Endodermal cell (in vitro differentiated cells): ENCODE measurements at regions not wholly inside any gene's neighbourhood (a gene's known extent, or its start where the extent isn't known, plus 50 kb on each side); places are given as distances from the start of the nearest gene placed in this dataset.

Source experiments
- DNase-seq: peaks from one replicate; pipeline ENCODE4 v3.0.0-alpha.2; 2017
- H3K27ac ChIP-seq: 2 replicates; pipeline ENCODE4 v1.5.1; 2013; ENCODE audit warnings: mild to moderate bottlenecking, low read depth, low read length, moderate library complexity
- H3K27me3 ChIP-seq: 2 replicates; pipeline ENCODE4 v1.6.1; 2013; ENCODE audit warnings: mild to moderate bottlenecking, low read length, moderate library complexity; ENCODE audit not compliant: insufficient read depth, control insufficient read depth, poor library complexity, severe bottlenecking
- H3K36me3 ChIP-seq: 2 replicates; pipeline ENCODE4 v1.7.0; 2013; ENCODE audit warnings: mild to moderate bottlenecking, low read length, moderate library complexity; ENCODE audit not compliant: control insufficient read depth, insufficient read depth
- H3K4me1 ChIP-seq: one replicate; pipeline ENCODE4 v1.7.0; 2013; ENCODE audit warnings: low read length; ENCODE audit not compliant: control insufficient read depth, insufficient read depth
- H3K4me3 ChIP-seq: 2 replicates; pipeline ENCODE4 v1.5.1; 2013; ENCODE audit warnings: mild to moderate bottlenecking, low read length, moderate library complexity
- H3K9ac ChIP-seq: 2 replicates; pipeline ENCODE4 v1.6.1; 2013; ENCODE audit warnings: mild to moderate bottlenecking, low read length, moderate library complexity; ENCODE audit not compliant: poor library complexity, severe bottlenecking; ENCODE audit errors: extremely low read depth
- H3K9me3 ChIP-seq: 2 replicates; pipeline ENCODE4 v1.6.1; 2013; ENCODE audit warnings: mild to moderate bottlenecking, low read length, moderate library complexity; ENCODE audit not compliant: control insufficient read depth
- H3K27ac Mint-ChIP-seq: 2 replicates; pipeline ENCODE4 v1.8.0; 2020; ENCODE audit warnings: mixed read lengths
- H3K27me3 Mint-ChIP-seq: 2 replicates; pipeline ENCODE4 v1.8.0; 2021; ENCODE audit warnings: mild to moderate bottlenecking, mixed read lengths; ENCODE audit not compliant: insufficient read depth
- H3K36me3 Mint-ChIP-seq: 2 replicates; pipeline ENCODE4 v1.8.0; 2020; ENCODE audit warnings: low read depth, mixed read lengths
- H3K4me1 Mint-ChIP-seq: 2 replicates; pipeline ENCODE4 v1.8.0; 2020; ENCODE audit warnings: mixed read lengths
- H3K4me3 Mint-ChIP-seq: 2 replicates; pipeline ENCODE4 v1.8.0; 2020; ENCODE audit warnings: mild to moderate bottlenecking, moderate library complexity, mixed read lengths
- H3K9me3 Mint-ChIP-seq: 2 replicates; pipeline ENCODE4 v1.8.0; 2020; ENCODE audit warnings: mild to moderate bottlenecking, mixed read lengths
- CTCF ChIP-seq: fragments of 200-600 bp; sonication (generic); conservative IDR thresholded peaks from 2 replicates; pipeline ENCODE4 v1.5.0; 2021; ENCODE audit warnings: antibody characterized with exemption, mild to moderate bottlenecking
- WGBS, 2 experiments: methylation state at CpG; one replicate each; pipeline versions ENCODE4 v1.1.5 to v1.1.7; 2013; ENCODE audit warnings: missing lambda C conversion rate in 2 of 2, mixed read lengths in 1 of 2; ENCODE audit not compliant: insufficient coverage in 1 of 2, insufficient read length in 1 of 2; 5-methylcytosine and 5-hydroxymethylcytosine counted together

- Histone ChIP-seq H3K36me3 (no peaks in the 10 kb centered on the region), H3K27me3 (no peaks in the 10 kb centered on the region), H3K9ac (no peak overlapping the region), H3K4me1 (no peaks in the 10 kb centered on the region), H3K4me3 (no peak overlapping the region), H3K27ac (no peak overlapping the region), H3K9me3 (peaks cover 17% of the 10 kb centered on the region)
- no peak for DNase-seq
- WGBS, 2 experiments = 95% methylated on average over 3 of the region's 3 CpGs; no CpG with 5 or more reads in 1 of the 2 experiments
- no peak overlapping the region for H3K27ac Mint-ChIP-seq
- no peaks in the 10 kb centered on the region for H3K27me3 Mint-ChIP-seq
- peaks cover 10% of the 10 kb centered on the region for H3K9me3 Mint-ChIP-seq
- TF ChIP-seq CTCF = no peak
- H3K4me3 Mint-ChIP-seq = no peak overlapping the region
- H3K36me3 Mint-ChIP-seq = peaks cover 13% of the 10 kb centered on the region
- H3K4me1 Mint-ChIP-seq = no peaks in the 10 kb centered on the region
These were observed 152.3 kb downstream of the AASDH start for GRCh38 chr4:56235011-56235410.

- H3K36me3 ChIP-seq = no peaks in the 10 kb centered on the region
- DNase-seq = no peak
- H3K9me3 ChIP-seq = peaks cover 23% of the 10 kb centered on the region
- H3K27me3 ChIP-seq = no peaks in the 10 kb centered on the region
- no peak overlapping the region for H3K4me3 ChIP-seq
- H3K4me3 Mint-ChIP-seq = no peak overlapping the region
- 88 to 95% methylated on average over 1 of the region's 1 CpG for WGBS, 2 experiments
- H3K27me3 Mint-ChIP-seq = no peaks in the 10 kb centered on the region
- peaks cover 14% of the 10 kb centered on the region for H3K9me3 Mint-ChIP-seq
- H3K4me1 ChIP-seq = no peaks in the 10 kb centered on the region
- H3K27ac ChIP-seq = no peak overlapping the region
- no peaks in the 10 kb centered on the region for H3K4me1 Mint-ChIP-seq
- TF ChIP-seq CTCF = no peak
- H3K36me3 Mint-ChIP-seq = peaks cover 14% of the 10 kb centered on the region
- H3K9ac ChIP-seq = no peak overlapping the region
- H3K27ac Mint-ChIP-seq = no peak overlapping the region
These were observed 153.2 kb downstream of the AASDH start for GRCh38 chr4:56234098-56234497.

GRCh38 chr4:56231410-56231809 lies 155.9 kb downstream of the AASDH start:
- no peaks in the 10 kb centered on the region for H3K27me3 Mint-ChIP-seq
- no peaks in the 10 kb centered on the region for H3K4me1 ChIP-seq
- no peaks in the 10 kb centered on the region for H3K27me3 ChIP-seq
- no peak overlapping the region for H3K27ac ChIP-seq
- 93 to 97% methylated on average over 3 of the region's 3 CpGs for WGBS, 2 experiments
- no peak overlapping the region for H3K4me3 ChIP-seq
- H3K36me3 Mint-ChIP-seq = peaks cover 30% of the 10 kb centered on the region
- H3K9ac ChIP-seq = no peak overlapping the region
- H3K9me3 ChIP-seq = peaks cover 36% of the 10 kb centered on the region
- H3K36me3 ChIP-seq = peaks cover 5% of the 10 kb centered on the region
- H3K27ac Mint-ChIP-seq = no peak overlapping the region
- no peak for DNase-seq
- H3K4me1 Mint-ChIP-seq = peaks cover 4% of the 10 kb centered on the region
- H3K4me3 Mint-ChIP-seq = no peak overlapping the region
- peaks cover 19% of the 10 kb centered on the region for H3K9me3 Mint-ChIP-seq
- TF ChIP-seq CTCF = no peak
